K562 (cell line): ENCODE measurements at regions not wholly inside any gene's neighbourhood (a gene's known extent, or its start where the extent isn't known, plus 50 kb on each side); places are given as distances from the start of the nearest gene placed in this dataset.

ENCODE experiments used
- ATAC-seq: fragments of 200-7000 bp; cut with Tn5 transposase; 3 replicates; pipeline ENCODE4 v1.9.1; 2020; ENCODE audit warnings: moderate library complexity
- BruUV-seq: library from RNA; stranded (reverse); fragments of 400-500 nt; replicated peaks from 2 replicates; lab custom pipeline; 2021; lab: Mats Ljungman, UMichigan
- CTCF ChIA-PET: fragments of 300-600 bp; formaldehyde crosslinking; extraction: SDS; loops from one replicate; lab custom pipeline; 2021; ENCODE audit warnings: low intra/inter-chr PET ratio; lab: Yijun Ruan, JAX
- POLR2A ChIA-PET: fragments of 300-600, 350-650 bp; sonication (Branson Sonifier 250); formaldehyde crosslinking; extraction: SDS; loops from one replicate; lab custom pipeline; 2021; ENCODE audit warnings: antibody characterized with exemption, inconsistent platforms; lab: Yijun Ruan, JAX
- DNase-seq, 4 experiments: peaks; one replicate each; pipeline versions ENCODE4 v3.0.0 to v3.0.0-alpha.2; 2011 to 2018; ENCODE audit warnings: low spot score in 3 of 4, mixed read lengths in 3 of 4; ENCODE audit errors: extremely low read depth in 1 of 4
- FAIRE-seq: peaks from 2 replicates; lab custom pipeline; 2011; peaks lifted over from hg19 to GRCh38; lab: Jason Lieb, UNC
- H2AFZ ChIP-seq: 2 replicates; pipeline ENCODE4 v1.6.0; 2011; ENCODE audit warnings: low read depth, low read length, control low read depth, inconsistent platforms
- H3K27ac ChIP-seq: fragments of 200-600 bp; 3 replicates; pipeline ENCODE4 v1.8.0; 2011; ENCODE audit warnings: low read depth, mild to moderate bottlenecking, control low read depth, inconsistent platforms, low read length, moderate library complexity, mixed read lengths; ENCODE audit errors: extremely low read depth
- H3K27me3 ChIP-seq, 2 experiments: fragments of 300-600 bp in 1 of 2; 2 replicates in 1 of 2; 3 replicates in 1 of 2; pipeline versions ENCODE4 v1.6.0 to v1.8.0; 2011; ENCODE audit warnings: inconsistent platforms in 2 of 2, low read length in 2 of 2, mild to moderate bottlenecking in 1 of 2, mixed read lengths in 1 of 2, moderate library complexity in 1 of 2; ENCODE audit not compliant: control insufficient read depth in 2 of 2, insufficient read depth in 2 of 2
- H3K36me3 ChIP-seq: fragments of 300-600 bp; 3 replicates; pipeline ENCODE4 v1.8.0; 2011; ENCODE audit warnings: mild to moderate bottlenecking, low read length, inconsistent platforms; ENCODE audit not compliant: control insufficient read depth, insufficient read depth
- H3K4me1 ChIP-seq, 2 experiments: fragments of 200-600 bp in 1 of 2; replicated peaks in 1 of 2; 2 replicates in 1 of 2; 3 replicates in 1 of 2; pipeline versions ENCODE4 v1.5.1 to v1.8.0; 2011; ENCODE audit warnings: inconsistent platforms in 2 of 2, low read length in 2 of 2, mild to moderate bottlenecking in 1 of 2, mixed read lengths in 1 of 2, moderate library complexity in 1 of 2; ENCODE audit not compliant: control insufficient read depth in 2 of 2, insufficient read depth in 2 of 2
- H3K4me2 ChIP-seq: 2 replicates; pipeline ENCODE4 v1.6.1; 2011; ENCODE audit warnings: low read length, control low read depth, inconsistent platforms, mixed read lengths; ENCODE audit not compliant: insufficient read depth
- H3K4me3 ChIP-seq: fragments of 200-600 bp; sonication (generic), shearing (Covaris generic); 2 replicates; pipeline ENCODE4 v1.5.1; 2016; ENCODE audit warnings: control low read depth, inconsistent platforms
- H3K79me2 ChIP-seq: fragments of 200-600 bp; 3 replicates; pipeline ENCODE4 v1.8.0; 2011; ENCODE audit warnings: low read length, inconsistent platforms; ENCODE audit not compliant: control insufficient read depth, insufficient read depth
- H3K9ac ChIP-seq, 2 experiments: 2 replicates each; pipeline versions ENCODE4 v1.6.0 to v1.6.1; 2011; ENCODE audit warnings: low read depth in 2 of 2, low read length in 2 of 2, control low read depth in 1 of 2, inconsistent platforms in 1 of 2, mild to moderate bottlenecking in 1 of 2, mixed read lengths in 1 of 2; ENCODE audit not compliant: insufficient read depth in 1 of 2
- H3K9me1 ChIP-seq: one replicate; pipeline ENCODE4 v1.6.0; 2011; ENCODE audit warnings: inconsistent platforms, mild to moderate bottlenecking, low read length, moderate library complexity; ENCODE audit not compliant: control insufficient read depth, insufficient read depth
- H3K9me3 ChIP-seq: replicated peaks from 2 replicates; pipeline ENCODE4 v1.5.1; 2011; ENCODE audit warnings: low read depth, low read length, inconsistent platforms; ENCODE audit not compliant: control insufficient read depth, insufficient read depth
- H4K20me1 ChIP-seq: replicated peaks from 2 replicates; pipeline ENCODE4 v1.6.1; 2011; ENCODE audit warnings: low read length, inconsistent platforms, mixed read lengths; ENCODE audit not compliant: control insufficient read depth, insufficient read depth
- CTBP1 ChIP-seq: fragments of 450-650 bp; IDR thresholded peaks from 2 replicates; pipeline ENCODE4 v1.6.1; 2016; ENCODE audit warnings: borderline replicate concordance
- FUS ChIP-seq: fragments of 200-400 bp; formaldehyde crosslinking; optimal IDR thresholded peaks from 2 replicates; pipeline ENCODE3; 2017; ENCODE audit warnings: low read depth, low read length
- HDAC2 ChIP-seq: fragments of 450-650 bp; IDR thresholded peaks from 2 replicates; pipeline ENCODE4 v1.6.1; 2016; ENCODE audit warnings: mild to moderate bottlenecking
- HDAC6 ChIP-seq: IDR thresholded peaks from 2 replicates; pipeline ENCODE4 v1.6.1; 2012; ENCODE audit warnings: low read depth, mild to moderate bottlenecking, control low read depth, inconsistent platforms, low read length, moderate library complexity
- HOXB6 ChIP-seq: fragments of 250-450 bp; sonication (Bioruptor Pico); IDR thresholded peaks from 2 replicates; pipeline ENCODE4 v1.5.1; 2022; ENCODE audit warnings: mild to moderate bottlenecking, borderline replicate concordance
- LARP7 ChIP-seq: fragments of 450-650 bp; IDR thresholded peaks from 2 replicates; pipeline ENCODE4 v1.6.1; 2016
- MBD2 ChIP-seq: sonication (generic); IDR thresholded peaks from 2 replicates; pipeline ENCODE4 v1.6.1; 2016; ENCODE audit warnings: low read depth, borderline replicate concordance
- ZNF436 ChIP-seq: fragments of 250-450, 450-650 bp; sonication (Bioruptor Pico); formaldehyde crosslinking; IDR thresholded peaks from 2 replicates; pipeline ENCODE4 v1.7.0; 2020; ENCODE audit warnings: mild to moderate bottlenecking
- WGBS: fragments of 100-300 bp; shearing (Covaris generic); methylation state at CpG from one replicate; pipeline ENCODE4 v1.1.6; 2016; ENCODE audit warnings: low coverage, mixed read lengths; ENCODE audit not compliant: insufficient coverage; ENCODE audit errors: missing lambda C conversion rate; 5-methylcytosine and 5-hydroxymethylcytosine counted together
- in situ Hi-C: fragments of 300-500 bp; cut with MboI; formaldehyde crosslinking; loops from 4 replicates; pipeline ENCODE4 v1.15.0; 2018; ENCODE audit warnings: inconsistent platforms, mixed read lengths
- intact Hi-C: fragments of 100-400 bp; cut with micrococcal nuclease; formaldehyde crosslinking; loops from 2 replicates; pipeline ENCODE4 v1.14.2; 2022
- TF ChIP-seq, protein P1 (sequence below): sonication (generic); IDR thresholded peaks from 2 replicates; pipeline ENCODE4 v1.6.1; 2016
- TF ChIP-seq, protein P2 (sequence below): sonication (generic); formaldehyde crosslinking; IDR thresholded peaks from 2 replicates; pipeline ENCODE4 v1.8.0; 2022; ENCODE audit warnings: mild to moderate bottlenecking, missing genetic modification reagents

DNA sequence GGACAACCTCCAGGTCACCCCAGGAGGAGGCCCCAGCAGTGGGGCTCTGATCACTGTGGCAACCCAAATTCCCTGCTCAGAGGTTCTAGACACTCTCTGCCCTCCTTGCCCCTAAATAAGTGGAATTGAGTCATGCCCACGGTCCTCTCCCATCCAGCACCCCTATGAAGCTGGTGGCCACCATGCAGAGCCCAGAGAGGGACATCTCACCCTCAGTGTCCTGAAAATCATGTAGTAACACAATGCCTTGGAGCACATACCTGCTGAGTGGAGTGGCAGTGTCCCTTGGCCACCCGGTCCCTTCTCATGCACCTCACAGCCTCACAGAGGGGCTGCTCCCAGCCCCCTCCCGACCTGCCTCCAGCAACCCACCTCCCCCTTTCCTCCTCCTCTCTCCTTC, 114.3 kb upstream of the MEF2A start:
- Histone ChIP-seq H3K4me3 (no peak overlapping the region), H2AFZ (no peak overlapping the region)
- WGBS: 0% methylated on average over 3 of the region's 3 CpGs

More for the DNA sequence above, 114.3 kb upstream of the MEF2A start:
- ChIA-PET POLR2A (interaction anchor here (1.2 kb wide), 1 partner anchor 12 kb away, joined by 3 read pairs; no protein-coding TSS in a partner anchor), CTCF (no interaction called here)
- BruUV-seq: no TSS peak
- no peak for FAIRE-seq
- no peaks in the 10 kb centered on the region for H3K36me3 ChIP-seq
- H3K9me1 ChIP-seq: no peaks in the 10 kb centered on the region
- H3K27ac ChIP-seq: no peak overlapping the region
- ATAC-seq: no peak
- TF ChIP-seq MBD2 (no peak), HDAC6 (no peak), CTBP1 (no peak), FUS (no peak), HOXB6 (CRISPR knock-in tag) (no peak), LARP7 (no peak), ZNF436 (CRISPR knock-in tag) (no peak), HDAC2 (no peak)
- TF ChIP-seq, protein P1, sequence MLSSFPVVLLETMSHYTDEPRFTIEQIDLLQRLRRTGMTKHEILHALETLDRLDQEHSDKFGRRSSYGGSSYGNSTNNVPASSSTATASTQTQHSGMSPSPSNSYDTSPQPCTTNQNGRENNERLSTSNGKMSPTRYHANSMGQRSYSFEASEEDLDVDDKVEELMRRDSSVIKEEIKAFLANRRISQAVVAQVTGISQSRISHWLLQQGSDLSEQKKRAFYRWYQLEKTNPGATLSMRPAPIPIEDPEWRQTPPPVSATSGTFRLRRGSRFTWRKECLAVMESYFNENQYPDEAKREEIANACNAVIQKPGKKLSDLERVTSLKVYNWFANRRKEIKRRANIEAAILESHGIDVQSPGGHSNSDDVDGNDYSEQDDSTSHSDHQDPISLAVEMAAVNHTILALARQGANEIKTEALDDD: no peak
- TF ChIP-seq, protein P2, sequence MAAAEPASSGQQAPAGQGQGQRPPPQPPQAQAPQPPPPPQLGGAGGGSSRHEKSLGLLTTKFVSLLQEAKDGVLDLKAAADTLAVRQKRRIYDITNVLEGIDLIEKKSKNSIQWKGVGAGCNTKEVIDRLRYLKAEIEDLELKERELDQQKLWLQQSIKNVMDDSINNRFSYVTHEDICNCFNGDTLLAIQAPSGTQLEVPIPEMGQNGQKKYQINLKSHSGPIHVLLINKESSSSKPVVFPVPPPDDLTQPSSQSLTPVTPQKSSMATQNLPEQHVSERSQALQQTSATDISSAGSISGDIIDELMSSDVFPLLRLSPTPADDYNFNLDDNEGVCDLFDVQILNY (CRISPR knock-in tag): no peak
- intact Hi-C loops: no loop called here
- H3K4me2 ChIP-seq: no peak overlapping the region
- DNase-seq: no peak
- H3K9me3 ChIP-seq: no peaks in the 10 kb centered on the region
- peaks cover 0 to 15% of the 10 kb centered on the region in 2 experiments; a peak in 4 of 5 replicates for H3K4me1 ChIP-seq
- no peaks in the 10 kb centered on the region for H3K79me2 ChIP-seq
- peaks cover 4% of the 10 kb centered on the region; the same call in 1 of the 2 replicates for H4K20me1 ChIP-seq
- H3K27me3 ChIP-seq: peaks cover 31 to 78% of the 10 kb centered on the region in 2 experiments; a peak in 4 of 5 replicates
- no peak overlapping the region for H3K9ac ChIP-seq
- in situ Hi-C loops: no loop called here
